MCF 10A (cell line): ENCODE measurements at regions not wholly inside any gene's neighbourhood (a gene's known extent, or its start where the extent isn't known, plus 50 kb on each side); places are given as distances from the start of the nearest gene placed in this dataset.

Experiments used
- BruUV-seq: library from RNA; stranded (reverse); fragments of 400-500 nt; replicated peaks from 2 replicates; lab custom pipeline; 2021; lab: Mats Ljungman, UMichigan
- CTCF ChIA-PET: fragments of 300-600 bp; sonication (Branson Sonifier 250); formaldehyde crosslinking; extraction: SDS; loops from one replicate; lab custom pipeline; 2021; ENCODE audit warnings: antibody characterized with exemption, inconsistent platforms; lab: Yijun Ruan, JAX
- POLR2A ChIA-PET: fragments of 300-600, 350-650 bp; sonication (Branson Sonifier 250); formaldehyde crosslinking; extraction: SDS; loops from one replicate; lab custom pipeline; 2020; ENCODE audit warnings: antibody characterized with exemption, inconsistent platforms; lab: Yijun Ruan, JAX
- DNase-seq: peaks from one replicate; pipeline ENCODE4 v3.0.0-alpha.2; 2018; ENCODE audit not compliant: unreplicated experiment
- H3K27ac Mint-ChIP-seq: one replicate; pipeline ENCODE4 v1.8.0; 2022; ENCODE audit warnings: mild to moderate bottlenecking, low read depth, mixed read lengths; ENCODE audit not compliant: unreplicated experiment
- H3K27me3 Mint-ChIP-seq: one replicate; pipeline ENCODE4 v1.8.0; 2022; ENCODE audit warnings: mixed read lengths; ENCODE audit not compliant: insufficient read depth, unreplicated experiment
- H3K36me3 Mint-ChIP-seq: one replicate; pipeline ENCODE4 v1.8.0; 2022; ENCODE audit warnings: mild to moderate bottlenecking, moderate library complexity, mixed read lengths; ENCODE audit not compliant: insufficient read depth, unreplicated experiment
- H3K4me1 Mint-ChIP-seq: one replicate; pipeline ENCODE4 v1.8.0; 2022; ENCODE audit warnings: mixed read lengths; ENCODE audit not compliant: insufficient read depth, unreplicated experiment
- H3K4me3 Mint-ChIP-seq: one replicate; pipeline ENCODE4 v1.8.0; 2022; ENCODE audit warnings: mild to moderate bottlenecking, moderate library complexity, mixed read lengths; ENCODE audit not compliant: unreplicated experiment
- H3K9me3 Mint-ChIP-seq: one replicate; pipeline ENCODE4 v1.8.0; 2022; ENCODE audit warnings: mixed read lengths; ENCODE audit not compliant: unreplicated experiment
- intact Hi-C: fragments of 100-400 bp; cut with micrococcal nuclease; formaldehyde crosslinking; loops from 2 replicates; pipeline ENCODE4 v1.14.1; 2022
- TF ChIP-seq, protein P1 (sequence below): fragments of 200-600 bp; IDR thresholded peaks from one replicate; pipeline ENCODE4 v1.8.0; 2022; ENCODE audit warnings: antibody characterized with exemption, mild to moderate bottlenecking; ENCODE audit not compliant: unreplicated experiment

GRCh38 chr2:22634167-22634566 lies 750.8 kb upstream of the KLHL29 start:
- no peaks in the 10 kb centered on the region for H3K36me3 Mint-ChIP-seq
- H3K9me3 Mint-ChIP-seq, result peaks cover 10% of the 10 kb centered on the region
- no peak overlapping the region for H3K27ac Mint-ChIP-seq
- TF ChIP-seq, protein P1, sequence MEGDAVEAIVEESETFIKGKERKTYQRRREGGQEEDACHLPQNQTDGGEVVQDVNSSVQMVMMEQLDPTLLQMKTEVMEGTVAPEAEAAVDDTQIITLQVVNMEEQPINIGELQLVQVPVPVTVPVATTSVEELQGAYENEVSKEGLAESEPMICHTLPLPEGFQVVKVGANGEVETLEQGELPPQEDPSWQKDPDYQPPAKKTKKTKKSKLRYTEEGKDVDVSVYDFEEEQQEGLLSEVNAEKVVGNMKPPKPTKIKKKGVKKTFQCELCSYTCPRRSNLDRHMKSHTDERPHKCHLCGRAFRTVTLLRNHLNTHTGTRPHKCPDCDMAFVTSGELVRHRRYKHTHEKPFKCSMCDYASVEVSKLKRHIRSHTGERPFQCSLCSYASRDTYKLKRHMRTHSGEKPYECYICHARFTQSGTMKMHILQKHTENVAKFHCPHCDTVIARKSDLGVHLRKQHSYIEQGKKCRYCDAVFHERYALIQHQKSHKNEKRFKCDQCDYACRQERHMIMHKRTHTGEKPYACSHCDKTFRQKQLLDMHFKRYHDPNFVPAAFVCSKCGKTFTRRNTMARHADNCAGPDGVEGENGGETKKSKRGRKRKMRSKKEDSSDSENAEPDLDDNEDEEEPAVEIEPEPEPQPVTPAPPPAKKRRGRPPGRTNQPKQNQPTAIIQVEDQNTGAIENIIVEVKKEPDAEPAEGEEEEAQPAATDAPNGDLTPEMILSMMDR, result no peak
- CTCF ChIA-PET, result no interaction called here
- BruUV-seq, result no TSS peak
- no peak overlapping the region for H3K4me3 Mint-ChIP-seq
- H3K4me1 Mint-ChIP-seq, result no peaks in the 10 kb centered on the region
- no peak for DNase-seq
- intact Hi-C loops, result no loop called here
- H3K27me3 Mint-ChIP-seq, result no peaks in the 10 kb centered on the region
- POLR2A ChIA-PET, result no interaction called here

DNA sequence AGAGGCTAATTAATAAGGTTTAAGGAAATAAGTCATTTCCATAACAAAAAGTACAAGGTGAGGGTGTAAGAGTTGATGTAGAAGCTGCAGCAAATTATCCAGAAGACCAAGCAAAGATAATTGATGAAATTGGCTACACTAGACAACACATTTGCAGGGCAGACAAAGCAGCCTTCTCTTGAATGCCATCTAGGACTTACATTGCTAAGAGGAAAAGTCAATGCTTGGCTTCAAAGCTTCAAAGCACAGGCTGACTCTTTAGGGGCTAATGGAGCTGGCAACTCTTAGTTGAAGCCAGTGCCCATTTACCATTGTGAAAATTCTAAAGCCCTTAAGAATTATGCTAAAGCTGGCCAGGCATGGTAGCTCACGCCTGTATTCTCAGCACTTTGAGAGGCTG lies 728.6 kb upstream of the KLHL29 start:
- TF ChIP-seq, protein P1, result no peak
- no TSS peak for BruUV-seq
- H3K27me3 Mint-ChIP-seq, result no peaks in the 10 kb centered on the region
- H3K36me3 Mint-ChIP-seq, result no peaks in the 10 kb centered on the region
- H3K27ac Mint-ChIP-seq, result no peak overlapping the region
- H3K9me3 Mint-ChIP-seq, result peaks cover 29% of the 10 kb centered on the region
- no peak overlapping the region for H3K4me3 Mint-ChIP-seq
- CTCF ChIA-PET, result no interaction called here
- POLR2A ChIA-PET, result no interaction called here
- no peak for DNase-seq
- intact Hi-C loops, result no loop called here
- H3K4me1 Mint-ChIP-seq, result no peaks in the 10 kb centered on the region

DNA sequence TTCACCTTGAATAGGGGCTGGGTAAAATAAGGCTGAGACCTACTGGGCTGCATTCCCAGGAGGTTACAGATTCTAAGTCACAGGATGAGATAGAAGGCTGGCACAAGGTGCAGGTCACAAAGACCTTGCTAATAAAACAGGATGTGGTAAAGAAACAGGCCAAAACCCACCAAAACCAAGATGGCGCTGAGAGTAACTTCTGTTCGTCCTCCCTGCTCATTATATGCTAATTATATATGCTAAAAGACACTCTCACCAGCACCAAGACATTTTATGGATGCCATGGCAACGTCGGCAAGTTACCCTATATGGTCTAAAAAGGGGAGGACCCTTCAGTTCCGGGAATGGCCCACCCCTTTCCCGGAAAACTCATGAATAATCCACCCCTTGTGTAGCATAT lies 711.5 kb upstream of the KLHL29 start:
- intact Hi-C loops, result no loop called here
- no peak for DNase-seq
- Mint-ChIP-seq H3K27me3 (no peaks in the 10 kb centered on the region), H3K4me3 (no peak overlapping the region), H3K27ac (no peak overlapping the region), H3K36me3 (no peaks in the 10 kb centered on the region), H3K4me1 (no peaks in the 10 kb centered on the region), H3K9me3 (no peaks in the 10 kb centered on the region)
- ChIA-PET POLR2A (no interaction called here), CTCF (no interaction called here)
- BruUV-seq, result no TSS peak
- TF ChIP-seq, protein P1, result no peak

DNA sequence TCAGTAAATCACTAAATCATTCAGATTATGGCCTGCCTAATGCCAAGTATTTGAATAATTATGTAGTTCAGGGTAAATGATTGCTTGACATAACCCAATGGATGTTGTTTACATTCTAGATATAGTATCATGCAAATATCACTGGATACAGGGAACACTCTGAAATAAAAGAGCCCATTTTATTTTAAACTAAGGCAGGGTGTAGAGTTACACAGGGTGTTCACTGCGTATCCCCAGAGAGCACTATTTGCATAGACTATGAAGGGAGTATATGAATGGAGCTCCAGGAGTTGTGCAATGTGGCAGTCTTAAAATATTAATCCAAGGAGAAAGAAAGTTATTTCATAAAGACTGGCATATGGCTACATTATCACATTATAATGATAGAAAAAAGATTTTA lies 701.1 kb upstream of the KLHL29 start:
- no peak for DNase-seq
- no peaks in the 10 kb centered on the region for H3K36me3 Mint-ChIP-seq
- no peak overlapping the region for H3K4me3 Mint-ChIP-seq
- ChIA-PET POLR2A (no interaction called here), CTCF (no interaction called here)
- TF ChIP-seq, protein P1, result no peak
- H3K4me1 Mint-ChIP-seq, result no peaks in the 10 kb centered on the region
- no peaks in the 10 kb centered on the region for H3K27me3 Mint-ChIP-seq
- H3K9me3 Mint-ChIP-seq, result peaks cover 11% of the 10 kb centered on the region
- BruUV-seq, result no TSS peak
- no peak overlapping the region for H3K27ac Mint-ChIP-seq
- intact Hi-C loops, result loop anchor here (10.0 kb wide), 1 partner anchor 881 kb away; no protein-coding TSS in a partner anchor
